DMS 273 (cell line): ENCODE measurements at regions not wholly inside any gene's neighbourhood (a gene's known extent, or its start where the extent isn't known, plus 50 kb on each side); places are given as distances from the start of the nearest gene placed in this dataset.

Experiments used
- DNase-seq: peaks from one replicate; lab custom pipeline; 2025; ENCODE audit not compliant: unreplicated experiment; lab: John Stamatoyannopoulos, UW

GRCh38 chr5:107219993-107220392, 450.7 kb downstream of the EFNA5 start:
- no peak for DNase-seq

GRCh38 chr5:107218457-107219193, 452.1 kb downstream of the EFNA5 start:
- no peak for DNase-seq

GRCh38 chr5:107217721-107218130, 453.0 kb downstream of the EFNA5 start:
- DNase-seq, result no peak

GRCh38 chr5:107216587-107216986, 454.1 kb downstream of the EFNA5 start:
- DNase-seq, result no peak

- no peak for DNase-seq
These were observed 455.1 kb downstream of the EFNA5 start for GRCh38 chr5:107215611-107216010.

GRCh38 chr5:107213025-107213424, 457.7 kb downstream of the EFNA5 start:
- DNase-seq, result no peak

GRCh38 chr5:107211630-107212029, 459.1 kb downstream of the EFNA5 start:
- no peak for DNase-seq

GRCh38 chr5:107208867-107209266, 461.9 kb downstream of the EFNA5 start:
- DNase-seq, result no peak

- DNase-seq, result no peak
These were observed 466.3 kb downstream of the EFNA5 start for GRCh38 chr5:107204413-107204812.

- DNase-seq, result no peak
These were observed 467.5 kb downstream of the EFNA5 start for GRCh38 chr5:107203243-107203642.

GRCh38 chr5:107199756-107200155, 471.0 kb downstream of the EFNA5 start:
- no peak for DNase-seq

- no peak for DNase-seq
These were observed 474.2 kb downstream of the EFNA5 start for GRCh38 chr5:107196500-107197059.

GRCh38 chr5:107195890-107196395, 474.8 kb downstream of the EFNA5 start:
- DNase-seq, result no peak

- DNase-seq, result no peak
These were observed 485.9 kb downstream of the EFNA5 start for GRCh38 chr5:107184871-107185270.

GRCh38 chr5:107184066-107184465, 486.7 kb downstream of the EFNA5 start:
- no peak for DNase-seq

- no peak for DNase-seq
These were observed 500.1 kb downstream of the EFNA5 start for GRCh38 chr5:107170620-107171019.

GRCh38 chr5:107169867-107170266, 500.9 kb downstream of the EFNA5 start:
- no peak for DNase-seq

- no peak for DNase-seq
These were observed 501.6 kb downstream of the EFNA5 start for GRCh38 chr5:107168848-107169752.

GRCh38 chr5:107168086-107168485, 502.7 kb downstream of the EFNA5 start:
- DNase-seq, result no peak

- DNase-seq, result no peak
These were observed 505.4 kb downstream of the EFNA5 start for GRCh38 chr5:107165296-107165695.

GRCh38 chr5:107157809-107158208, 512.9 kb downstream of the EFNA5 start:
- DNase-seq, result no peak

- peak; percentile 44 for DNase-seq
These were observed 515.0 kb downstream of the EFNA5 start for GRCh38 chr5:107155707-107156106.
